Nucleus accumbens (tissue), 56 donors: ENCODE measurements at regions not wholly inside any gene's neighbourhood (a gene's known extent, or its start where the extent isn't known, plus 50 kb on each side); places are given as distances from the start of the nearest gene placed in this dataset.

Experiments used
- DNase-seq, 56 donors: peaks; one replicate each; lab custom pipeline; 2025; lab: John Stamatoyannopoulos, UW

DNA sequence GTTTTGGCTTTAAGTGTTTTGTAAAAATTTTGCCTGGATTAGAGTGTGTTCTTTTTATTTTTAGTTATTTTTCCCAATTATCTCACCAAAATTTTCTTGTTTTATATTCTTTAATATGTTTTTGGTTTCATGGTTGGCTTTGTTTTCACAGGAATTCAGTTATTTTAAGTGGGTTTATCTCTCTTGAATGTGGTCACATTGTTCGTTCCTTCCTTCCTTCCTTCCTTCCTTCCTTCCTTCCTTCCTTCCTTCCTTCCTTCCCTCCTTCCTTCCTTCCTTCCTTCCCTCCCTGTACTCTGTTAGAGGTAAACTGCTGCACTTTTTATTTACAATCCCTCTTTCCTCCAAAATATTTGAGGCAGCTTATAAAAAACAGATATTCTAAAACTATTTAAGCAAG is 672.9 kb upstream of the CITED2 start:
- DNase-seq, result no peak

DNA sequence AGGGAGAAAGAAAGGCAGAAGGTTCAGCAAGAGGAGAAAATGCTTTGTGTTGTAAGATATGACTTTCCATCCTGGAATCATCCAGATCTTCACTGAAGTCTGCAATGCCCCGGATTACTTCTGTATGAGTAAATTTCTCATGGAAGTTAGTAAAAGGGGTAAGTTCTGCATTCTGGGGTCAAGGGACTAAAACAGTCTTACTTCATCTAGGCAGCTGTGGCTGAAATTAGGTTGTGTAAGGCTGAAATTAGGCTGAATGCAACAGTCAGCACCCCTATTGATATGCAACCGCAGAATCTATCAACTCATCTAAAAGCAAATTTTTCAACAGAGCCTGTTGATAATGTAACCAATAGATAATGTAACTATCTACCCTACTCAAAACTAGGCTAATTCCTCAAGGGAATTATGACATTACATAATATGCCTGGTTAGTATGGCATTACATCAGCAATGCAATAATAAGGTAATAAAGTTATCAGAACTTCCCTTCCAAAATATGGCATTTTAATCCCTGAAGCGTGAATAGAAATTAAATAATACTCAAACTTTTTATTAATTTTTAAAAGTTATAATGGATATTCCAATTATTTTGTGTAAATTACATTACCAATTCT is 671.7 kb upstream of the CITED2 start:
- no peak for DNase-seq

DNA sequence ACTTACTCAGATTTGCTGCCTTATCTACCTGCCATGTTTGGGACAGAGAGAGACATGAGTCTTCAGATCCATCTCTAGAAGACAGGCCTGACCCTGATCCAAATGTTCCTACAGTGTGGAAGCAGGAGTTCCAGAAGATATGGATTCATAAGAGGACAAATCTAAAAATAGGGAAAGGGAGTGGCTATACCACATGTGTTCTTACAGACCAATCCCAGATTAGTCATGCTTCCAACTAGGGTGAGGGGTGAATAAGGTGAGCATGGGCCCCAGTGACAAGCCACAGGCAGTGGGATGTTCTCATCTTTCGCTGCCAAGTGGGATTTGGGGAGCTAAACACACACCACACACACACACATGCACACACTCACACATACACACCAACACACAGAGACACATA is 670.7 kb upstream of the CITED2 start:
- no peak for DNase-seq

DNA sequence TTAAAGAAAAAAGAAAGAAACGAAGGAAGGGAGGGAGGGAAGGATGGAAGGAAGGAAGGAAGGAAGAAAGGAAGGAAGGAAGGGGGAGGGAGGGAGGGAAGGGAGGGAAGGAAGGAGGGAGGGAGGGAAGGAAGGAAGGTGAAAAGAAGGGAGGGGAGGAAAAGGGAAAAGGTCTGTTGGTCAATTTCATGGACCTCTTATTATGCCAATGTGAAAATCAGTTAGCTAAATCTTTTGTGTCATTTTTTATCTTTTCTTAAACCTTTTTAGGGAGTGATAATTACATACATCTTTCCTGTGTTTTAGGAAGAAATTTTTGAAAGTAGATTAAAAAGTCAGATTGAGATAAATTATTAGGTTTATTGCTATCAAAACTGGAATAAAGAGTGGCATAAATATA is 670.2 kb upstream of the CITED2 start:
- no peak for DNase-seq

DNA sequence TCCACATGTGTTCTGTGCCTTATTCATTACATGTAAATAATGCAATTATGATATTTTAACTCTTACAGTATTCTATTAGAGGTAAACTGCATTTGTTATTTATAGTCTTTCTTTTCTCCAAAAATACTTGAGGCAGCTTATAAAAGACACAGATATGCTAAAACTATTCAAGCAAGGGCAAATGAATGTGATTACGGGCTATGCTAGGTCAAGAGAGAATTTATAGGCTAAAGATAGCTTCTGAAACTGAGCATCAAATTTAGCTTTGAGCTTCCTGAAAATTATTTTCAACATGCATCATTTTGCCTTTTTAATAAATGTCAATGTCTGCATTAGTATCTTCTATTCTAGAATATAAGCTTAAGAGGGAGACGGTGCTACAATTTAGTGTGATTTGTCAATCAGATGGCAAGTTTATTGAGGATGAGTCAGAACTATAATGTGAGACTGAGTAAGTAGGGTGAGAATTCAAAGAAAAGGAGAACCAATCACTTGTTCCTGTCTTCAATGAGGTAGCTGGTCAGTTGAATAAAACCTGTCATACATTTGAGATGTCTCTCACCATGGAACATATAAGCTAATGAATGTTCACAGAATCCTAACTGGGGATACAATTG is 669.4 kb upstream of the CITED2 start:
- no peak for DNase-seq

DNA sequence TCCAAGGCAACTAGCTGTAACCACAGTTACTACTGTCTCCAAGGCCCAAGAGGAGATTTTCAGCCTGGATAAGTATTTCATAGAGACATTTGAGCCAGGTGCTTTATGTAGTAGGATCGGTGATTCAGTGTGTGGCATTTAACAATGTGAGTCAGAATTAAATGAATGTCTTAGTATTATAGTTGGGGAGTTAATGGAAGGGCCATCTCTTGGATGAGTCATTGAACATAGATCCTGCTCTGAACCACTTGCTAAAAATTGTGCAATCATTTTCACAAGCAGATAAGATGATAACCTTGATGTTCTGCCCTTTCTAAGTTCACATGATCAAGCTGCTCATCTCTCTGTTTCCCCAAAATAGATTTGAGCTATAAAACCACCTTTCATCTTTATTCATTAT is 668.9 kb upstream of the CITED2 start:
- no peak for DNase-seq

DNA sequence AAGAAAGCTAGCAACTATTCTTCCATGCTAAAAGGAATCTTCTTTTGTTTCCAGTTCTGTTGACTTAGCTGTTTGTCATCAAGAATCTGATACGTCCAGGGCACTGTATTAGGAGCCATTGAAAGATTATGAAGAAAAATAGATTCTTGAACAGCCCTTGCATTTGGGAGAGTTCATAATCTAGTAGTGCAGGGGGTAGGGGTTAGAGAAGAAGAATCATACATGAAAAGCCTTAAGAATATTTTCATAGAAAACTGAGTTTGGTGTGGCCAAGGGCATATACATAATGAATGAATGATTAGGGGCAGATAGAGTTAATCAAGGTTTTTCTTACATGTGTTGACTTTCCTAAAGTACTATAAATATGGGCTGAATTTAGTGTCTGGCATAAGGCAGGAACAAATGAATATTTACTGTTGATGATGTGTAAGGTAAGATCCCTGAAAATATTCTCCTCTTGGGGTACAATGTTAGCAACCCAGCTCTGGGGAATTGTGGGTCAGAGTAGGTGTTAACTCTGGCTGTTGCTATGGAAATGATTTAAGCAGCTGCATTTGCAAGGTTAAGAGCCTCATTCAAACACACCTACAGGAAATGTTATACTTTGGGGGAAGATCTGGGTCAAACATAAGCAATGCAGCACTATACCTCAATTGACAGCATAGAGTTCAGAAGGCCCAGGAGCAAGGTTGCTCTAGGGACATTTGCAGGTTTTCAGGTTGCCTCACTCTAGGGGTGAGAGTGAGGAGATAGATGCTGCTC is 667.3 kb upstream of the CITED2 start:
- peak in 2 of 56 donors; percentile 0 to 1 for DNase-seq

DNA sequence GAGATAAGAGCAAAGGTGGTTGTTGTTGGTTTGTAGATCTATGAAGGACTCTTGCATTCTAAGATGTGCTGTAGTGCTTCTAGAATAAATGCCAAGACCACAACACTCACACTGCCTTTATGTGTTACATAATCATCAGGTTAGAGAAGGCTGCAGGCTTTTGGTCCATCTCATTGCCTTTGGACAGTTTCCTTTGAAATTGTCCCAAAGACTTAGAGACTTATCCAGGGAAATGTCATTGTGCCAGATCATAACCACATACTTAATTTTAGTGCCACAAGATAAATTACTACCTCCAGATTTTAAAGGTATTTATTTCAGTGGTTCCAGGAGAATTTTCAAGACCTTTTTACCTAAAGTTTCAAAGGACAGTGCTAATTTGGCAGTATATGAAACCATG is 666.6 kb upstream of the CITED2 start:
- no peak for DNase-seq

DNA sequence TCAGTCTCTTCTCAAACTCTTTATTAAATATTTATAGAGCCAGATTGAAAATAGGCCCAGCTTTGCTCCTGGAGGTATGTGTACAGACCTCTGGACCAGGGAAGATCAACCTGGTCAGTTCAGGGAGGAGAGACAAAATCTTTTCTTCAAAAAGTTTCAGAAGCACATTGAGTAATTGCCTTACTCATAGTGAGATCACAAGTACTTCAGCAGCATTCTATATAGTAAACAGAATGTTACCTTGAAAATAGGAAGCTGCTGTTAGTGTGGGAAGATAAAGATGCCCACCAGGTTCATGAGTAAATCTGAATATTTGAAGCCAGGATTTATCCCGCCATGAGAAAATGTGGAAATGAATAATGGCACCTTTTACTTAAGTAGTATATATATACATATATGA is 665.9 kb upstream of the CITED2 start:
- DNase-seq, result no peak

DNA sequence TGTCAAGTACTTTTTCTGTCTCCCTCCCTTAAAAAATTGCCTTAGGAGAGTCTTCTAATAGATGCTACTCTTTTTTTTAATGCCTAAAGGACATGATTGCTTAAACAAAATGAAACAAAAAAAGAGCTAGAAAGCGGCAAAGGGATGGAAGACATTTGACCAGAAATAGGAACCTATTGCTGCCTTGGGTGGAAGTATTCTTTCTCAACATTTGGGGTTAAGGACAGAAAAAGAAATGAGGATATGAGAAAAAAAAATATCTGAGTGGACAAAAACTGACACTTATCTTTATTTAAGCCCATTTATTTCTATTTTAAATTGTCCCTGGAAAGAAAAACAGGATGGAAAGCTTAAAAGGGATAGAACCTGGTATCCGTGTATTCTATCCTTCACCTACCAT is 664.9 kb upstream of the CITED2 start:
- DNase-seq, result no peak

DNA sequence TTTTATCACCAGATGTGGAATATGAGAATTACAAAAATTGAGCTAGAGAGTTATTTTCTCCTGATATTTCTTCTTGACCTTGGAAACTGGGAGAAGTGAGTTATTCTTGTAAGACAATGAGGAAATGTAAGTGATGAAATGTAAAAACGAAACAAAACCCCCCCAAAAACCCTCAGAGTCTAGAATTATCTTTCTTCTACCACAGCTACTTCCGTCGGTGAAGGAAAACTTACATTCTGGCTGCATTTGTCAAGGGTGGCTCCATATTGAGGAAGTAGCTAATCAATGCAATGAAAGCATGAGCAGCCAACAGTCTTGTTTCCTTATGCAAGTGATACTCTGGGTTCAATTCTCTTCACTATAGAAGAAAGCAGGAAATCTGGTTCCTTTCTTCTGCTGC is 661.7 kb upstream of the CITED2 start:
- DNase-seq, result no peak

DNA sequence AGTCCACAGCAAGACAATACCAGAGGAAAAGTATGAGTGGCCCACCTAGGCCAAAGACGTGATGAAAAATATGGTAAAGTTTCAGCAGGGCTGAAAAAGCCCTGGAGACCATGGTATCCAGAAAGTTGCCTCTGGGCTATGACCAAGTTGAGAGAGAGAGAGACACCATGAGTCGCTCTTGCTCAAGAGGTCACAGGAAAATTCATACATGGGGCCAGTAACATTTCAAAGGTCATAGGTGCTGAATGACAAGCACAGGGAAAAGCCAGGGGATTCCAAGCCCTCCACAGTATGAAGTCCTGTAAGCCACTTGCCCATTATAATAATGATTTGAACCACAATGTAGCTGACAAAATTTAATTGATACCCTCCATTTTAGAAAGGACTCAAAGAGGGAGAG is 657.7 kb upstream of the CITED2 start:
- DNase-seq, result no peak

DNA sequence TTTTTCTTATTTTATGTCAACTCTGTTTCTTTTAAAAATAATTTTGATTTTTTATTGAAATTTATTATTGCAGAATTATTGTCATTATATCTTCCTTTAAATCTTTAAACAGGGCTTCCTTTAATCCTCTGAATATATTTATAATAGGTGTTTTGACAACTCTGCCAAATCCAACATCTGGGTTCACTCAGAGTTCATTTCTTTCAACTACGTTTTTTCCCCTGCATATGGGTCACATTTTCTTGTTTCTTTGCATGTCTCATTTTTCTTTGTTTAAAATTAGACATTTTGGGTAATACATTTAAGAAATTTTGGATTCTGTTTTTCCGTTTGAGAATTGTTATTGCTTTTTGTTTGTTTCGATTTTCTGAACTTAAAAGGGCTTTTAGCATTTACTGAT is 655.1 kb upstream of the CITED2 start:
- DNase-seq, result no peak

DNA sequence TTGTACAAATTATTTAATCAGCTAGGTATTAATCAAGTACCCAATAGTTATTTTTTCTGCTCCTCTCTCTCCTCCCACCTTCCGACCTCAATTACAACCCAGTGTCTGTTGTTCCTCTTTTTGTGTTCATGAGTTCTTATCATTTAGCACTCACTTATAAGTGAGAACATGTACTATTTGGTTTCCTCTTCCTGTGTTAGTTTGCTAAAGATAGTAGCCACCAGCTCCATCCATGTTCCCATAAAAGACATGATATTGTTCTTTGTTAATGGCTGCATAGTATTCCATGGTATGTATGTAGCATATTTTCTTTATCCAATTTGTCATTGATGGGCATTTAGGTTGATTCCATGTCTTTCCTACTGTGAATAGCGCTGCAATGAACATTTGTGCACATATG is 652.8 kb upstream of the CITED2 start:
- DNase-seq, result no peak

DNA sequence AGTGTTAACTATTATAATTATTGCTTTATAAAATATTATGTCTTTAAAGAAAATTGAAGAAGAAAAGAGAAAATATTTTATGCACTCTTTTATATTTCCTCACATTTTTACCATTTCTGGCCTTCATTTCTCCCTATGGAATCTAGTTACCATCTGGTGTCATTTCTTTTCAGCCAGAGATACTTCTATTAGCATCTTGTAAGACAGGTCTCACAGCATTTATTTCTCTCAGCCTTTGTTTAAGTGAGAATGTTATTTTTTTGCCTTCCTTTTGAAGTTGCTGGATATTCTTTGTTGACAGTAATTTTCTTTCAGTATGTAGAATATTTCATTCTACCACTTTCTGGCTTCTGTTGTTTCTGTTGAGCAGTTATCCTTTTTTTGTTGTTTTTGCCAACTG is 652.1 kb upstream of the CITED2 start:
- no peak for DNase-seq

DNA sequence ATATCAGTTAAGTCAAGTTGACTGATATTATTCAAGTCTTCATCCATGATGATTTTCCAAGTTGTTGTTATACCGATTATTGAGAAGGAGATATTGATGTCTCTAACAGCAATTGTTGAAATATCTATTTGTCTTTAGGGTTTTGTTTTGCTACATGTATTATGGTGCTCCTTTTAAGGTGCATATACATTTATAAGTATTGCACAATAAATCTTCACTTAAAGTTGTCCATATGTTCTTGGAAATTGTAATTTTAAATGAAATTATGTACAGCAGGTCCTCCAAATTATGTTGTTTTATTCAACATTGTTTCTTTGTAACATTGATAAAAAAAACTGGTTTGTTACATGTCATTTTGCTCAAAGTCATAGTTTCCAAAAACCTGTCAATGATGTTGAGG is 650.7 kb upstream of the CITED2 start:
- no peak for DNase-seq

DNA sequence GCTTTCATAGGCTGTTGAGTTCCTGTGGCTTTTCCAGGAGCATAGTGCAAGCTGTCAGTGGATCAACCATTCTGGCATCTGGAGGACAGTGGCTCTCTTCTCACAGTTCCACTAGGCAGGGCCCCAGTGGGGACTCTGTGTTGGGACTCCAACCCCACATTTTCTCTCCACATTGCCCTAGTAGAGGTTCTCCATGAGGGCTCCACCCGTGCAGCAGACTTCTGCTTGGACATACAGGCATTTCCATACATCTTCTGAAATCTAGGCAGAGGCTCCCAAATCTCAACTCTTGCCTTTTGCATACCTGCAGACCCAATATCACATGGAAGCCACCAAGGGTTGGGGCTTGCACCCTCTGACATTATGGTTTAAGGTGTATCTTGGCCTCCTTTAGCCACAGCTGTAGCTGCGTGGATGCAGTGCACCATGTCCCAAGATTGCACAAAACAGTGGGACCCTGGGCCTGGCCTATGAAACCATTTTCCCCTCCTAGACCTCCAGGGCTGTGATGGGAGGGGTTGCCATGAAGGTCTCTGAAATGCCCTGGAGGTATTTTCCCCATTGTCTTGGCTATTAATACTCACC is 645.9 kb upstream of the CITED2 start:
- DNase-seq, result no peak

DNA sequence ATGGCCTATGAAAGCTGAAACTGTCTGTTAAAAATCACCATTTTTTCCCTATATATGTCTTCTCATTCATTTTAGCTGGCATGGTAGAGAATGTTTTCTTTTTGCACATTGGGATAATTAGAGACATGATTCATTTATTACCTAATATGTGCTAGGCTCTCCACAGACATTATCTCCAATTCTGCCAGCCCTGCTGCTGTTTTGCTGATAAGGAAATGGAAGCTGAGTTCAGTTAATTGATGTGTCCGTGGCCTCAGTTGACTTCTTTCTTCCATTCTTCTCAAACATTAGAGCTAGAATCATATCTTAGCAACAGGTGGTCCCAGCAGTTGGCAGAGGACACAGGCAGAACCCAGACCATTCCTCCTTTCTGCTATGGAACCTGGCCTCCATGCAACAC is 644.1 kb upstream of the CITED2 start:
- no peak for DNase-seq

DNA sequence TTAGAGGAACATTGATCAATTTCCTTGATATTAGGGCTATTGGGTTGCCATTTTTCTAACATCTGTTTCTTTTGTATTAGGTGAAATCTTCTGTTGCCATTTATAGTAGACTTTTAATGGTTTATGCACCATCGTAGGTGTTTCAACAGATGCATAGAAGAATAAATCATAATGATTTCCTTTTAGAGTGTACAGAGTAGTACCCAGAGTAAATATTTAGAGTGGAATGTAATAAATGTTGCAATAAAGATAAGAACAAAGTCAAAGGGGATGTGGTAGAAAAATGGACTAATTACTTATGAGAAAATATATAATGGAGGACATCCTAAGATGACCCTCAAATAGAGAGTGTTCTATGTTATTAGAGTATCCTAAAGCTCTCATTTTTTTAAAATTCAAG is 643.0 kb upstream of the CITED2 start:
- no peak for DNase-seq

DNA sequence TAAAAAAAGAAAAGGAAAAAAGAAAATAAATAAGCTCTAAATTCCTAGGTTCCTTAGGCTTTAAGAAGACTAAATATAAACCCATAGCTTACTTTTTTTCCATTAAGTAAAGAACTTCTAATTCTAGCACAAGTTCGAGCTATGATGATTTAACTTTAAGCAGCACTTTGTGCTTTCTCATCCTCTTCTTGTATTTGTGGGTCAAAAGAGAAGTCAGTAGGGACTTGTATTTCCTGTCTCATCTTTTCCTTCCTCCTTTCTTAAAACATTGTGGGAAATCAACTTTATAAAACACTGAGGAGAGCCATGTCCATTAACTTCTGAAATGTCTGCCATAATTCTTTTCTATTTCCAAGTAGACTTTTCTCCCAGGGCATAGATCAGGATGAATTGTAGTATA is 637.7 kb upstream of the CITED2 start:
- DNase-seq, result no peak

DNA sequence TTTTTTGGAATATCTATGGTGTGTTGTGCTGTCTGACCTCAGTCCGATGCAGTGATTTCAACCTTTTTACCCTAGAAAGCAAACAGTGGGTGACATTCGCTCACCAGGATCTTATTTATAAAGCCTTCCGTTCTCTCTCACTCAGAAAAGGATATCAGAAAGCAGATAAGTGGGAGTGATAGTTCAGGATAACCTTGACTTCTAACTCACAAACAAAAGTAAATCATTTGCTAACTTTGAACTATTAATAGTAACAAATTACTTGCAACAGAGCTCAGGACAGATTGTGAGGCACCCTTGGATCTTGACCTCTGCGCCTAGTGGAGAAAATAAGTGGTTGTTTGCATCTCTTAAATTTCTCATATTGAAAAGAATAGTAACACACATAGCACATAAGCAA is 637.1 kb upstream of the CITED2 start:
- no peak for DNase-seq

DNA sequence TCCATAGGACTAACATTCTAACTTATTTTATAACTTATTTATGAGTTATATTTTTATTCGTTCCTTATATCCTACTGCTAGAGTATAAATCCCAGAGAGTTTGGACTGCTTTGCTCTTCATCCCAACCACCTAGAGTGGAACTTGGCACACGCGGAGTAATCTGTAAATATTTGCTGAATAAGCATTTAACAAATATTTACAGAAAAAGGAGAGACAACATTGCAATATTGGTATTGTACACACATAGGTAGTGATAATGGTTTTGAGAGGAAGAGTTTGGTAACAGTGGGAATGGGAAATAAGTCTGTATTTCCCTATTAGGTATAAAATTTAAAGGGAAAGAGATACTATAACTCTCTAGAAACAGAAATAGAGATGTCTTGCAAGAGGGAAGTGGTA is 634.8 kb upstream of the CITED2 start:
- no peak for DNase-seq
